Liver (tissue), 7 donors: ENCODE measurements at regions not wholly inside any gene's neighbourhood (a gene's known extent, or its start where the extent isn't known, plus 50 kb on each side); places are given as distances from the start of the nearest gene placed in this dataset.

Experiments used
- DNase-seq: peaks from one replicate; pipeline ENCODE4 v3.0.0-alpha.2; 2017; ENCODE audit warnings: low spot score
- H3K27ac ChIP-seq, 2 donors: one replicate each; pipeline ENCODE4 v1.7.0; 2013; ENCODE audit warnings: inconsistent platforms in 2 of 2, low read length in 2 of 2, control low read depth in 1 of 2, low read depth in 1 of 2, mild to moderate bottlenecking in 1 of 2
- H3K27me3 ChIP-seq, 4 donors: one replicate each; pipeline versions ENCODE4 v1.6.1 to v1.7.0; 2013; ENCODE audit warnings: low read length in 3 of 4, inconsistent platforms in 1 of 4, mild to moderate bottlenecking in 1 of 4, moderate library complexity in 1 of 4; ENCODE audit not compliant: control insufficient read depth in 4 of 4, insufficient read depth in 4 of 4
- H3K36me3 ChIP-seq, 4 donors: one replicate each; pipeline versions ENCODE4 v1.6.1 to v1.7.0; 2013; ENCODE audit warnings: low read length in 3 of 4, mild to moderate bottlenecking in 3 of 4, low read depth in 1 of 4, moderate library complexity in 1 of 4; ENCODE audit not compliant: control insufficient read depth in 4 of 4, insufficient read depth in 3 of 4
- H3K4me1 ChIP-seq, 4 donors: one replicate each; pipeline versions ENCODE4 v1.6.1 to v1.7.0; 2013; ENCODE audit warnings: low read length in 3 of 4, mild to moderate bottlenecking in 3 of 4, moderate library complexity in 1 of 4; ENCODE audit not compliant: control insufficient read depth in 4 of 4, insufficient read depth in 4 of 4
- H3K4me3 ChIP-seq, 3 donors: one replicate each; pipeline versions ENCODE4 v1.6.1 to v1.7.0; 2013; ENCODE audit warnings: low read length in 3 of 3, control low read depth in 1 of 3, low read depth in 1 of 3, mild to moderate bottlenecking in 1 of 3
- H3K9ac ChIP-seq, 2 donors: one replicate each; pipeline ENCODE4 v1.7.0; 2013; ENCODE audit warnings: low read length in 2 of 2, mild to moderate bottlenecking in 2 of 2, moderate library complexity in 2 of 2, control low read depth in 1 of 2, low read depth in 1 of 2
- H3K9me3 ChIP-seq, 4 donors: one replicate each; pipeline versions ENCODE4 v1.6.1 to v1.7.0; 2013; ENCODE audit warnings: low read length in 3 of 4; ENCODE audit not compliant: control insufficient read depth in 4 of 4
- ATF3 ChIP-seq: IDR thresholded peaks from 2 replicates; pipeline ENCODE4 v1.6.1; 2016; ENCODE audit warnings: antibody characterized with exemption
- EGR1 ChIP-seq, 2 donors: IDR thresholded peaks; 2 replicates each; pipeline ENCODE4 v1.6.1; 2016 to 2018; ENCODE audit warnings: antibody characterized with exemption in 2 of 2, low read depth in 2 of 2
- FOXA1 ChIP-seq: IDR thresholded peaks from 2 replicates; pipeline ENCODE4 v1.6.1; 2016; ENCODE audit warnings: antibody characterized with exemption
- FOXA2 ChIP-seq: IDR thresholded peaks from 2 replicates; pipeline ENCODE4 v1.6.1; 2016; ENCODE audit warnings: antibody characterized with exemption
- GABPA ChIP-seq, 2 donors: IDR thresholded peaks in 1 of 2; conservative IDR thresholded peaks in 1 of 2; 2 replicates each; pipeline ENCODE4 v1.6.1; 2016; ENCODE audit warnings: antibody characterized with exemption in 2 of 2, mild to moderate bottlenecking in 1 of 2, moderate library complexity in 1 of 2
- HNF4A ChIP-seq, 2 donors: conservative IDR thresholded peaks; 2 replicates each; pipeline ENCODE4 v1.6.1; 2016; ENCODE audit warnings: antibody characterized with exemption in 2 of 2, mild to moderate bottlenecking in 2 of 2
- HNF4G ChIP-seq: IDR thresholded peaks from 2 replicates; pipeline ENCODE4 v1.6.1; 2016; ENCODE audit warnings: antibody characterized with exemption
- JUND ChIP-seq, 2 donors: IDR thresholded peaks; 2 replicates each; pipeline ENCODE4 v1.6.1; 2016; ENCODE audit warnings: antibody characterized with exemption in 2 of 2
- MAX ChIP-seq: IDR thresholded peaks from 2 replicates; pipeline ENCODE4 v1.6.1; 2016; ENCODE audit warnings: antibody characterized with exemption
- NR2F2 ChIP-seq: IDR thresholded peaks from 2 replicates; pipeline ENCODE4 v1.6.1; 2016; ENCODE audit warnings: antibody characterized with exemption
- REST ChIP-seq: IDR thresholded peaks from 2 replicates; pipeline ENCODE4 v1.6.1; 2016; ENCODE audit warnings: antibody characterized with exemption, mild to moderate bottlenecking
- RXRA ChIP-seq, 2 donors: IDR thresholded peaks; 2 replicates each; pipeline ENCODE4 v1.6.1; 2017 to 2018; ENCODE audit warnings: antibody characterized with exemption in 2 of 2, mild to moderate bottlenecking in 1 of 2
- TAF1 ChIP-seq: conservative IDR thresholded peaks from 2 replicates; pipeline ENCODE4 v1.6.1; 2016; ENCODE audit warnings: antibody characterized with exemption, mild to moderate bottlenecking
- YY1 ChIP-seq: IDR thresholded peaks from 2 replicates; pipeline ENCODE4 v1.6.1; 2016; ENCODE audit warnings: antibody characterized with exemption, mild to moderate bottlenecking
- ZBTB33 ChIP-seq: IDR thresholded peaks from 2 replicates; pipeline ENCODE4 v1.6.1; 2016; ENCODE audit warnings: antibody characterized with exemption
- WGBS: extraction: QIAGEN DNeasy Blood & Tissue Kit; methylation state at CpG from one replicate; pipeline ENCODE4 v1.1.7; 2013; 5-methylcytosine and 5-hydroxymethylcytosine counted together
- donor health status: healthy.
- donor health status: healthy.
- donor health status: healthy.
- donor health status: healthy.

GRCh38 chrX:69307756-69308155 lies 142.5 kb upstream of the PJA1 start:
- Histone ChIP-seq H3K9me3 (no peaks in the 10 kb centered on the region), H3K4me1 (no peaks in the 10 kb centered on the region), H3K9ac (no peak overlapping the region), H3K27me3 (peaks cover 0 to 2% (median 0%) of the 10 kb centered on the region in 4 donors), H3K36me3 (no peaks in the 10 kb centered on the region), H3K4me3 (no peak overlapping the region), H3K27ac (no peak overlapping the region)
- DNase-seq, result no peak
- TF ChIP-seq YY1 (no peak), GABPA (IDR thresholded peaks at IDR 0.05 in 1 of 2, conservative IDR thresholded peaks at IDR 0.05 in 1 of 2) (no peak), RXRA (IDR thresholded peaks at IDR 0.05) (no peak), HNF4A (conservative IDR thresholded peaks at IDR 0.05) (no peak), NR2F2 (no peak), EGR1 (IDR thresholded peaks at IDR 0.05; ENCODE audit: low read depth in 2 of 2) (no peak), FOXA1 (no peak), ZBTB33 (no peak)
- WGBS, result 79% methylated on average over 10 of the region's 10 CpGs

GRCh38 chrX:69307029-69307428 lies 141.8 kb upstream of the PJA1 start:
- Histone ChIP-seq H3K4me1 (no peaks in the 10 kb centered on the region), H3K9me3 (no peaks in the 10 kb centered on the region), H3K27me3 (peaks cover 0 to 2% (median 0%) of the 10 kb centered on the region in 4 donors), H3K4me3 (no peak overlapping the region), H3K27ac (no peak overlapping the region), H3K9ac (no peak overlapping the region), H3K36me3 (no peaks in the 10 kb centered on the region)
- WGBS, result 87% methylated on average over 1 of the region's 1 CpG
- TF ChIP-seq NR2F2 (no peak), FOXA2 (no peak), HNF4G (no peak), JUND (IDR thresholded peaks at IDR 0.05) (no peak), YY1 (no peak), TAF1 (no peak), MAX (no peak), RXRA (IDR thresholded peaks at IDR 0.05) (no peak), FOXA1 (no peak), EGR1 (IDR thresholded peaks at IDR 0.05; ENCODE audit: low read depth in 2 of 2) (no peak), REST (no peak), GABPA (IDR thresholded peaks at IDR 0.05 in 1 of 2, conservative IDR thresholded peaks at IDR 0.05 in 1 of 2) (no peak), ATF3 (no peak)
- DNase-seq, result no peak
